ENCODE measurements at regions not wholly inside any gene's neighbourhood (a gene's known extent, or its start where the extent isn't known, plus 50 kb on each side); places are given as distances from the start of the nearest gene placed in this dataset.

- TF ChIP-seq CTCF (IDR thresholded peaks at IDR 0.05) = no peak
- TF ChIP-seq TCF7L2 (IDR thresholded peaks at IDR 0.05; ENCODE audit: low read depth, low read length) = no peak
- TF ChIP-seq REST (IDR thresholded peaks at IDR 0.05; ENCODE audit: insufficient read depth in 1 of 2, low read depth in 2 of 2, low read length in 1 of 2) = no peak
These were observed 122.2 kb upstream of the ARG1 start for GRCh38 chr6:131450861-131451260.
